GM12878 (cell line): ENCODE measurements at regions not wholly inside any gene's neighbourhood (a gene's known extent, or its start where the extent isn't known, plus 50 kb on each side); places are given as distances from the start of the nearest gene placed in this dataset.

Experiments
- BACH1 ChIP-seq: fragments of 450-650 bp; IDR thresholded peaks from 2 replicates; pipeline ENCODE4 v1.6.1; 2017; ENCODE audit warnings: mild to moderate bottlenecking, borderline replicate concordance
- BMI1 ChIP-seq: fragments of 450-650 bp; IDR thresholded peaks from 2 replicates; pipeline ENCODE4 v1.6.1; 2016; ENCODE audit warnings: mild to moderate bottlenecking, moderate library complexity, borderline replicate concordance
- CEBPB ChIP-seq, 2 experiments: fragments of 150-350 bp in 1 of 2; IDR thresholded peaks; 2 replicates each; pipeline ENCODE4 v1.6.1; 2012 to 2014; ENCODE audit warnings: low read depth in 2 of 2, low read length in 2 of 2, borderline replicate concordance in 1 of 2, inconsistent platforms in 1 of 2
- EED ChIP-seq: sonication (generic); IDR thresholded peaks from 2 replicates; pipeline ENCODE4 v1.6.1; 2016; ENCODE audit warnings: antibody characterized with exemption, low read depth
- MXI1 ChIP-seq: fragments of 150-350 bp; IDR thresholded peaks from 2 replicates; pipeline ENCODE4 v1.6.1; 2011; ENCODE audit warnings: low read depth, mild to moderate bottlenecking, inconsistent platforms, low read length, improper control_type of control experiment
- POLR2A ChIP-seq: IDR thresholded peaks from 2 replicates; pipeline ENCODE4 v1.6.1; 2011; ENCODE audit warnings: low read depth, mild to moderate bottlenecking, low read length
- SIX5 ChIP-seq: IDR thresholded peaks from 2 replicates; pipeline ENCODE4 v1.6.1; 2011; ENCODE audit warnings: mild to moderate bottlenecking, low read depth, low read length, moderate library complexity; ENCODE audit not compliant: severe bottlenecking
- SRF ChIP-seq, 2 experiments: IDR thresholded peaks; 2 replicates each; pipeline ENCODE4 v1.6.1; 2011; ENCODE audit warnings: low read depth in 2 of 2, low read length in 2 of 2, mild to moderate bottlenecking in 1 of 2, moderate library complexity in 1 of 2
- TAF1 ChIP-seq: IDR thresholded peaks from 2 replicates; pipeline ENCODE4 v1.6.1; 2011; ENCODE audit warnings: mild to moderate bottlenecking, low read depth, low read length, borderline replicate concordance
- USF1 ChIP-seq: IDR thresholded peaks from 2 replicates; pipeline ENCODE4 v1.6.1; 2011; ENCODE audit warnings: borderline replicate concordance, low read depth, mild to moderate bottlenecking, moderate library complexity, mixed read lengths, low read length; ENCODE audit not compliant: insufficient read depth; ENCODE audit errors: extremely low read length
- USF2 ChIP-seq: IDR thresholded peaks from 2 replicates; pipeline ENCODE4 v1.6.1; 2011; ENCODE audit warnings: low read depth, low read length, improper control_type of control experiment, borderline replicate concordance
- TF ChIP-seq, protein P1 (sequence below): fragments of 450-650 bp; IDR thresholded peaks from 2 replicates; pipeline ENCODE4 v1.6.1; 2017; ENCODE audit warnings: mild to moderate bottlenecking, moderate library complexity
- TF ChIP-seq, protein P2 (sequence below), 3 experiments: IDR thresholded peaks in 2 of 3; conservative IDR thresholded peaks in 1 of 3; 2 replicates each; pipeline ENCODE4 v1.5.1; 2011; ENCODE audit warnings: low read depth in 3 of 3, low read length in 3 of 3, mild to moderate bottlenecking in 3 of 3, control low read depth in 2 of 3, moderate library complexity in 2 of 3, inconsistent platforms in 1 of 3, mixed read lengths in 1 of 3; ENCODE audit not compliant: control insufficient read depth in 2 of 3, insufficient read depth in 1 of 3; ENCODE audit errors: extremely low read depth in 1 of 3
- TF ChIP-seq, protein P3 (sequence below): fragments of 450-650 bp; IDR thresholded peaks from 2 replicates; pipeline ENCODE4 v1.6.1; 2014; ENCODE audit warnings: mild to moderate bottlenecking

- no peak for TF ChIP-seq BACH1
- TF ChIP-seq, protein P1, sequence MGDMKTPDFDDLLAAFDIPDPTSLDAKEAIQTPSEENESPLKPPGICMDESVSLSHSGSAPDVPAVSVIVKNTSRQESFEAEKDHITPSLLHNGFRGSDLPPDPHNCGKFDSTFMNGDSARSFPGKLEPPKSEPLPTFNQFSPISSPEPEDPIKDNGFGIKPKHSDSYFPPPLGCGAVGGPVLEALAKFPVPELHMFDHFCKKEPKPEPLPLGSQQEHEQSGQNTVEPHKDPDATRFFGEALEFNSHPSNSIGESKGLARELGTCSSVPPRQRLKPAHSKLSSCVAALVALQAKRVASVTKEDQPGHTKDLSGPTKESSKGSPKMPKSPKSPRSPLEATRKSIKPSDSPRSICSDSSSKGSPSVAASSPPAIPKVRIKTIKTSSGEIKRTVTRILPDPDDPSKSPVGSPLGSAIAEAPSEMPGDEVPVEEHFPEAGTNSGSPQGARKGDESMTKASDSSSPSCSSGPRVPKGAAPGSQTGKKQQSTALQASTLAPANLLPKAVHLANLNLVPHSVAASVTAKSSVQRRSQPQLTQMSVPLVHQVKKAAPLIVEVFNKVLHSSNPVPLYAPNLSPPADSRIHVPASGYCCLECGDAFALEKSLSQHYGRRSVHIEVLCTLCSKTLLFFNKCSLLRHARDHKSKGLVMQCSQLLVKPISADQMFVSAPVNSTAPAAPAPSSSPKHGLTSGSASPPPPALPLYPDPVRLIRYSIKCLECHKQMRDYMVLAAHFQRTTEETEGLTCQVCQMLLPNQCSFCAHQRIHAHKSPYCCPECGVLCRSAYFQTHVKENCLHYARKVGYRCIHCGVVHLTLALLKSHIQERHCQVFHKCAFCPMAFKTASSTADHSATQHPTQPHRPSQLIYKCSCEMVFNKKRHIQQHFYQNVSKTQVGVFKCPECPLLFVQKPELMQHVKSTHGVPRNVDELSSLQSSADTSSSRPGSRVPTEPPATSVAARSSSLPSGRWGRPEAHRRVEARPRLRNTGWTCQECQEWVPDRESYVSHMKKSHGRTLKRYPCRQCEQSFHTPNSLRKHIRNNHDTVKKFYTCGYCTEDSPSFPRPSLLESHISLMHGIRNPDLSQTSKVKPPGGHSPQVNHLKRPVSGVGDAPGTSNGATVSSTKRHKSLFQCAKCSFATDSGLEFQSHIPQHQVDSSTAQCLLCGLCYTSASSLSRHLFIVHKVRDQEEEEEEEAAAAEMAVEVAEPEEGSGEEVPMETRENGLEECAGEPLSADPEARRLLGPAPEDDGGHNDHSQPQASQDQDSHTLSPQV: no peak
- TF ChIP-seq SIX5: no peak
- TF ChIP-seq, protein P2, sequence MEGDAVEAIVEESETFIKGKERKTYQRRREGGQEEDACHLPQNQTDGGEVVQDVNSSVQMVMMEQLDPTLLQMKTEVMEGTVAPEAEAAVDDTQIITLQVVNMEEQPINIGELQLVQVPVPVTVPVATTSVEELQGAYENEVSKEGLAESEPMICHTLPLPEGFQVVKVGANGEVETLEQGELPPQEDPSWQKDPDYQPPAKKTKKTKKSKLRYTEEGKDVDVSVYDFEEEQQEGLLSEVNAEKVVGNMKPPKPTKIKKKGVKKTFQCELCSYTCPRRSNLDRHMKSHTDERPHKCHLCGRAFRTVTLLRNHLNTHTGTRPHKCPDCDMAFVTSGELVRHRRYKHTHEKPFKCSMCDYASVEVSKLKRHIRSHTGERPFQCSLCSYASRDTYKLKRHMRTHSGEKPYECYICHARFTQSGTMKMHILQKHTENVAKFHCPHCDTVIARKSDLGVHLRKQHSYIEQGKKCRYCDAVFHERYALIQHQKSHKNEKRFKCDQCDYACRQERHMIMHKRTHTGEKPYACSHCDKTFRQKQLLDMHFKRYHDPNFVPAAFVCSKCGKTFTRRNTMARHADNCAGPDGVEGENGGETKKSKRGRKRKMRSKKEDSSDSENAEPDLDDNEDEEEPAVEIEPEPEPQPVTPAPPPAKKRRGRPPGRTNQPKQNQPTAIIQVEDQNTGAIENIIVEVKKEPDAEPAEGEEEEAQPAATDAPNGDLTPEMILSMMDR (IDR thresholded peaks at IDR 0.05 in 2 of 3, conservative IDR thresholded peaks at IDR 0.05 in 1 of 3; ENCODE audit: control insufficient read depth in 2 of 3, extremely low read depth in 1 of 3, insufficient read depth in 1 of 3, low read depth in 3 of 3, low read length in 3 of 3): no peak
- no peak for TF ChIP-seq EED
- TF ChIP-seq USF2: no peak
- TF ChIP-seq, protein P3, sequence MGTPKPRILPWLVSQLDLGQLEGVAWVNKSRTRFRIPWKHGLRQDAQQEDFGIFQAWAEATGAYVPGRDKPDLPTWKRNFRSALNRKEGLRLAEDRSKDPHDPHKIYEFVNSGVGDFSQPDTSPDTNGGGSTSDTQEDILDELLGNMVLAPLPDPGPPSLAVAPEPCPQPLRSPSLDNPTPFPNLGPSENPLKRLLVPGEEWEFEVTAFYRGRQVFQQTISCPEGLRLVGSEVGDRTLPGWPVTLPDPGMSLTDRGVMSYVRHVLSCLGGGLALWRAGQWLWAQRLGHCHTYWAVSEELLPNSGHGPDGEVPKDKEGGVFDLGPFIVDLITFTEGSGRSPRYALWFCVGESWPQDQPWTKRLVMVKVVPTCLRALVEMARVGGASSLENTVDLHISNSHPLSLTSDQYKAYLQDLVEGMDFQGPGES: no peak
- TF ChIP-seq TAF1: no peak
- no peak for TF ChIP-seq BMI1
- TF ChIP-seq USF1: no peak
- TF ChIP-seq CEBPB (IDR thresholded peaks at IDR 0.05; ENCODE audit: borderline replicate concordance in 1 of 2, low read depth in 2 of 2, low read length in 2 of 2): no peak
- no peak for TF ChIP-seq SRF (IDR thresholded peaks at IDR 0.05; ENCODE audit: low read depth in 2 of 2, low read length in 2 of 2)
- TF ChIP-seq MXI1: no peak
- no peak for TF ChIP-seq POLR2A
These were observed 104.0 kb upstream of the PWP1 start for GRCh38 chr12:107581619-107582015.
